Transverse colon (tissue), 4 donors: ENCODE measurements at regions not wholly inside any gene's neighbourhood (a gene's known extent, or its start where the extent isn't known, plus 50 kb on each side); places are given as distances from the start of the nearest gene placed in this dataset.

Experiments used
- CTCF ChIP-seq, 5 experiments: fragments of 200-600 bp in 3 of 5; fragments of 450-650 bp in 2 of 5; sonication (generic) in 3 of 5; IDR thresholded peaks; 1 replicate in 2 of 5; 2 replicates in 3 of 5; pipeline ENCODE4 v1.5.1; 2016 to 2017; ENCODE audit warnings: antibody characterized with exemption in 5 of 5, inconsistent platforms in 3 of 5, mild to moderate bottlenecking in 2 of 5, moderate library complexity in 1 of 5
- POLR2A ChIP-seq: fragments of 450-650 bp; IDR thresholded peaks from one replicate; pipeline ENCODE4 v1.6.1; 2016; ENCODE audit warnings: antibody characterized with exemption, mild to moderate bottlenecking, moderate library complexity
- POLR2AphosphoS5 ChIP-seq, 3 donors: sonication (generic); formaldehyde crosslinking; IDR thresholded peaks; one replicate each; pipeline ENCODE4 v1.6.1; 2016; ENCODE audit warnings: antibody characterized with exemption in 3 of 3

DNA sequence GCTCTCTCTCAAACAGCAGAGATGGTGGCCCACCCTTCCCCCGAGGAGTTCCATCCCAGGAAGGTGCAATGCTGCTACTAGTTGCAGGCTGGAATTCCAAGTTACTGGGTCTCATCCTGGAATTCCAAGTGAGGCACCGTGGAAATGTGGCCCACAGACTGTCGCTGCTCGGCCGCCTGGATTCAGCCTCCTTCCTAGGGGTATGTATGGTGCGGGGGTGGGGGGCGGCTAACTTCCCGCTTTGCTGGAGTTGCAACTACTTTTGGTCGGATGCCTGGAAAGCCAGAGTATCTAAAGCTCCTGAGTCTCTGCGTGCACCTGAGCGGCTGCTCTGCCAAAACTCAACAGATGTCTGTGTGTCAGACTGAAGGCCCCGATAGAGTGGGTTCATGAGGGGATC, 1146.2 kb downstream of the RPA4 start:
- no peak for TF ChIP-seq CTCF (IDR thresholded peaks at IDR 0.05)
- no peak for TF ChIP-seq POLR2A
- TF ChIP-seq POLR2AphosphoS5 (IDR thresholded peaks at IDR 0.05) = no peak
